CD1c-positive myeloid dendritic cell (primary cell): ENCODE measurements at regions not wholly inside any gene's neighbourhood (a gene's known extent, or its start where the extent isn't known, plus 50 kb on each side); places are given as distances from the start of the nearest gene placed in this dataset.

Source experiments
- DNase-seq: peaks from one replicate; pipeline ENCODE4 v3.0.0-alpha.2; 2016; ENCODE audit errors: extremely low spot score

- DNase-seq = no peak
These were observed 585.2 kb downstream of the EFNA5 start for GRCh38 chr5:107085572-107085971.

- DNase-seq = no peak
These were observed 595.7 kb downstream of the EFNA5 start for GRCh38 chr5:107074996-107075395.

- DNase-seq = no peak
These were observed 597.8 kb downstream of the EFNA5 start for GRCh38 chr5:107072967-107073366.

GRCh38 chr5:107072440-107072839 is 598.3 kb downstream of the EFNA5 start:
- no peak for DNase-seq

GRCh38 chr5:107068782-107069181 is 602.0 kb downstream of the EFNA5 start:
- no peak for DNase-seq

GRCh38 chr5:107067395-107067794 is 603.3 kb downstream of the EFNA5 start:
- no peak for DNase-seq

GRCh38 chr5:107063511-107063910 is 607.2 kb downstream of the EFNA5 start:
- no peak for DNase-seq

GRCh38 chr5:107058803-107059202 is 611.9 kb downstream of the EFNA5 start:
- DNase-seq = no peak

- no peak for DNase-seq
These were observed 612.5 kb downstream of the EFNA5 start for GRCh38 chr5:107058235-107058634.

GRCh38 chr5:107056278-107056677 is 614.5 kb downstream of the EFNA5 start:
- no peak for DNase-seq

GRCh38 chr5:107047048-107047447 is 623.7 kb downstream of the EFNA5 start:
- no peak for DNase-seq

- DNase-seq = no peak
These were observed 627.1 kb downstream of the EFNA5 start for GRCh38 chr5:107043665-107044064.

GRCh38 chr5:107040907-107041306 is 629.8 kb downstream of the EFNA5 start:
- no peak for DNase-seq

- no peak for DNase-seq
These were observed 638.1 kb downstream of the EFNA5 start for GRCh38 chr5:107032629-107033028.

GRCh38 chr5:107028938-107029337 is 641.8 kb downstream of the EFNA5 start:
- no peak for DNase-seq

GRCh38 chr5:107025712-107026497 is 644.8 kb downstream of the EFNA5 start:
- no peak for DNase-seq

GRCh38 chr5:107023732-107024131 is 647.0 kb downstream of the EFNA5 start:
- no peak for DNase-seq

- no peak for DNase-seq
These were observed 649.2 kb downstream of the EFNA5 start for GRCh38 chr5:107021575-107021974.

GRCh38 chr5:107020626-107021025 is 650.1 kb downstream of the EFNA5 start:
- no peak for DNase-seq

GRCh38 chr5:107017616-107018015 is 653.1 kb downstream of the EFNA5 start:
- DNase-seq = no peak

- DNase-seq = no peak
These were observed 658.4 kb downstream of the EFNA5 start for GRCh38 chr5:107012371-107012770.

GRCh38 chr5:107011605-107012004 is 659.1 kb downstream of the EFNA5 start:
- DNase-seq = no peak

- DNase-seq = no peak
These were observed 660.7 kb downstream of the EFNA5 start for GRCh38 chr5:107010060-107010459.

- no peak for DNase-seq
These were observed 665.1 kb downstream of the EFNA5 start for GRCh38 chr5:107005653-107006052.
